ENCODE measurements at regions not wholly inside any gene's neighbourhood (a gene's known extent, or its start where the extent isn't known, plus 50 kb on each side); places are given as distances from the start of the nearest gene placed in this dataset.

DNA sequence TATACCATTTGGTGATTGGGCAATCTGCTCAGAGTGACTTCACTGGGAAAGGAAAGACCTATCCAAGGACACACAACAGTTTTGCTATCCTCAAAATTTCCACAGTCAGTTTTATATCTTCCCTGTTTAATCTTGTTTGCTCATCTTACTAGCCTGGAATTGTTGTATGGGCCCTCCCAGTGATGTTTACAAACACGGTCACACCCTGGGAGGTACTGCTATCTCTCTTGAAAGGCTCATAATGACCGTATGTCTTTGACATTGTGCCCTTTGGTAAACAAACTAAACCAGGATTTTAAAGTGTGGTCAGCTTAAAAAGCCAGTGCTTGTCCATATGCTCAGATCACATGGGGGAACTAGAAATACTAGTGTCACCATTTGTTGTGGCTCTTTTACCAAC, 277.0 kb downstream of the CDH2 start:
- H4K20me1 ChIP-seq (ENCODE audit: insufficient read depth, low read length) = no peaks in the 10 kb centered on the region
- no peak overlapping the region for H3K9ac ChIP-seq (ENCODE audit: low read length)
- no peak for TF ChIP-seq EZH2 (IDR thresholded peaks at IDR 0.05; ENCODE audit: insufficient read depth, low read length)
- TF ChIP-seq, protein P1, sequence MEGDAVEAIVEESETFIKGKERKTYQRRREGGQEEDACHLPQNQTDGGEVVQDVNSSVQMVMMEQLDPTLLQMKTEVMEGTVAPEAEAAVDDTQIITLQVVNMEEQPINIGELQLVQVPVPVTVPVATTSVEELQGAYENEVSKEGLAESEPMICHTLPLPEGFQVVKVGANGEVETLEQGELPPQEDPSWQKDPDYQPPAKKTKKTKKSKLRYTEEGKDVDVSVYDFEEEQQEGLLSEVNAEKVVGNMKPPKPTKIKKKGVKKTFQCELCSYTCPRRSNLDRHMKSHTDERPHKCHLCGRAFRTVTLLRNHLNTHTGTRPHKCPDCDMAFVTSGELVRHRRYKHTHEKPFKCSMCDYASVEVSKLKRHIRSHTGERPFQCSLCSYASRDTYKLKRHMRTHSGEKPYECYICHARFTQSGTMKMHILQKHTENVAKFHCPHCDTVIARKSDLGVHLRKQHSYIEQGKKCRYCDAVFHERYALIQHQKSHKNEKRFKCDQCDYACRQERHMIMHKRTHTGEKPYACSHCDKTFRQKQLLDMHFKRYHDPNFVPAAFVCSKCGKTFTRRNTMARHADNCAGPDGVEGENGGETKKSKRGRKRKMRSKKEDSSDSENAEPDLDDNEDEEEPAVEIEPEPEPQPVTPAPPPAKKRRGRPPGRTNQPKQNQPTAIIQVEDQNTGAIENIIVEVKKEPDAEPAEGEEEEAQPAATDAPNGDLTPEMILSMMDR (IDR thresholded peaks at IDR 0.05; ENCODE audit: insufficient read depth, low read depth, low read length) = no peak
- DNase-seq (ENCODE audit: low read depth) (no peak), FAIRE-seq (no peak)
- no peak overlapping the region for H3K27ac ChIP-seq (ENCODE audit: low read depth, low read length)
- Mint-ChIP-seq H3K4me1 (ENCODE audit: low read depth, unreplicated experiment) (no peaks in the 10 kb centered on the region), H3K27me3 (ENCODE audit: low read depth, unreplicated experiment) (no peaks in the 10 kb centered on the region), H3K36me3 (ENCODE audit: low read depth, unreplicated experiment) (no peaks in the 10 kb centered on the region), H3K27ac (ENCODE audit: unreplicated experiment) (no peak overlapping the region), H3K9me3 (ENCODE audit: unreplicated experiment) (no peaks in the 10 kb centered on the region), H3K4me3 (ENCODE audit: unreplicated experiment) (no peak overlapping the region)
- no peaks in the 10 kb centered on the region for H3K79me2 ChIP-seq (ENCODE audit: insufficient read depth, low read length)
- no peak overlapping the region for H3K4me2 ChIP-seq (ENCODE audit: low read length)
- no peaks in the 10 kb centered on the region for H3K4me1 ChIP-seq (ENCODE audit: insufficient read depth, low read length)
- H3K9me3 ChIP-seq (ENCODE audit: insufficient read depth, low read depth, low read length) = no peaks in the 10 kb centered on the region
- H3K36me3 ChIP-seq (ENCODE audit: insufficient read depth, low read length) = no peaks in the 10 kb centered on the region
- H2AFZ ChIP-seq (ENCODE audit: low read depth, low read length) = no peak overlapping the region
- H3K4me3 ChIP-seq (ENCODE audit: insufficient read depth, low read depth, low read length) = no peak overlapping the region
- no peaks in the 10 kb centered on the region for H3K27me3 ChIP-seq (ENCODE audit: insufficient read depth, low read length)

DNA sequence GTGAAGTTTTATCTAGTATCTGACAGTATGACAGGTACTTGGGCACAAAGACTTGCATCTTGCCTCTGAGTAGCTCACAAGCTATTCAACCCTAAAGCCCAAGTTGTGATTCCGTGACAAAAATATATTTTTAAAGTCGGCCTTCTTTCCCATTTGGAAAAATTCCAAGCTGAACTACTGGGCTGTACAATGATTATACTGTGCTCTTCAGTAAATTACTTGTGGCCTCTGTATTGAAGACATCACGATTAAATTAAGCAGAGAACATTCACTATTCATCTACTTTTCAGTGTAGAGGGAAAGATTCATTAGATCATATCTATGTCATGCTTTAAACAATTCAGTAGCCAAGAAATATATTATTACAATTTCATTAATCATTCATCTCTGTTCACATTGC, 282.2 kb downstream of the CDH2 start:
- Histone ChIP-seq H3K27me3 (ENCODE audit: insufficient read depth, low read length) (no peaks in the 10 kb centered on the region), H3K27ac (ENCODE audit: low read depth, low read length) (no peak overlapping the region), H3K9me3 (ENCODE audit: insufficient read depth, low read depth, low read length) (no peaks in the 10 kb centered on the region), H3K4me3 (ENCODE audit: insufficient read depth, low read depth, low read length) (no peak overlapping the region), H4K20me1 (ENCODE audit: insufficient read depth, low read length) (no peaks in the 10 kb centered on the region), H3K4me2 (ENCODE audit: low read length) (no peak overlapping the region), H3K79me2 (ENCODE audit: insufficient read depth, low read length) (no peaks in the 10 kb centered on the region), H2AFZ (ENCODE audit: low read depth, low read length) (no peak overlapping the region), H3K36me3 (ENCODE audit: insufficient read depth, low read length) (no peaks in the 10 kb centered on the region), H3K4me1 (ENCODE audit: insufficient read depth, low read length) (no peaks in the 10 kb centered on the region), H3K9ac (ENCODE audit: low read length) (no peak overlapping the region)
- no peaks in the 10 kb centered on the region for H3K4me1 Mint-ChIP-seq (ENCODE audit: low read depth, unreplicated experiment)
- no peak overlapping the region for H3K27ac Mint-ChIP-seq (ENCODE audit: unreplicated experiment)
- no peak for FAIRE-seq
- DNase-seq (ENCODE audit: low read depth) = no peak
- no peaks in the 10 kb centered on the region for H3K36me3 Mint-ChIP-seq (ENCODE audit: low read depth, unreplicated experiment)
- TF ChIP-seq, protein P1 (IDR thresholded peaks at IDR 0.05; ENCODE audit: insufficient read depth, low read depth, low read length) = no peak
- no peak for TF ChIP-seq EZH2 (IDR thresholded peaks at IDR 0.05; ENCODE audit: insufficient read depth, low read length)
- no peak overlapping the region for H3K4me3 Mint-ChIP-seq (ENCODE audit: unreplicated experiment)
- H3K27me3 Mint-ChIP-seq (ENCODE audit: low read depth, unreplicated experiment) = no peaks in the 10 kb centered on the region
- no peaks in the 10 kb centered on the region for H3K9me3 Mint-ChIP-seq (ENCODE audit: unreplicated experiment)

DNA sequence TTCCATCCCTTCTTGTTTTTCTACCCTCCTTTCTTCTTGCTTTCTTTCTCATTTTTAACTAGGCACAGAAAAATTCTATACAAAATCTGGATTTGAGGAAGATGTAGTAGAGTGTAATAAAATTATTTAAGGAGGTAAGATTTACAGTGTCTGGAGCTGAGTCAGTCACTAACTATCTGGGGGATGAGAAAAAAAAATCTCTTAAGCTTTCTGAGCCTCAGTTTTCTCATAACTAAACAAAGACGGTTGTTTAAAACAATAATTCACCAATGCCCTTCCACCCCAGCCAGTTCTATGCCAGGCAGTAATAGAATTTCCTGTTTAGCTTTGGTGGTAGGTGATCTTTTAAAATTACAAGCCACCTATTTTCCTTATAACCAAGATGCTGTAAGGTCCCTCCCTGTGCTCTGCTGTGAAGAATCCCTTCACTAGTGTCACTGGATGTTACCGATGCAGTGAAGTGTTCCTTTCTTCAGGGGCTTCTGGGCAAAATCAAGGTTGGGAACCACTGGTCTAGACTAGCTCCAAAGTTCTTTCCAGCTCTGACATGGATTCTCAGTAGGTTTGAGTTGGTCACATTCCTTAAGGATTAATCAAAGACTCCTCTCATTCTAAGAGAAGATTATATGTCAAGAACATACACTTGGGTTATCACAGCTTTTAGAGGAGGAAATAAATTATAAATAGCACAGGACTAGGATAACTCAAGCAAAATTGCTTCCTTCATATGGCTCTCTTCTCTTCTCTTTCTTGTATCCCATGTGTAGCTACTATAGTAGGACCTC, 289.0 kb downstream of the CDH2 start:
- no peaks in the 10 kb centered on the region for H3K79me2 ChIP-seq (ENCODE audit: insufficient read depth, low read length)
- H3K27ac Mint-ChIP-seq (ENCODE audit: unreplicated experiment) = peak overlapping the region; percentile 72
- no peak overlapping the region for H3K4me3 ChIP-seq (ENCODE audit: insufficient read depth, low read depth, low read length)
- no peaks in the 10 kb centered on the region for H3K27me3 Mint-ChIP-seq (ENCODE audit: low read depth, unreplicated experiment)
- no peaks in the 10 kb centered on the region for H3K27me3 ChIP-seq (ENCODE audit: insufficient read depth, low read length)
- TF ChIP-seq, protein P1 (IDR thresholded peaks at IDR 0.05; ENCODE audit: insufficient read depth, low read depth, low read length) = no peak
- TF ChIP-seq EZH2 (IDR thresholded peaks at IDR 0.05; ENCODE audit: insufficient read depth, low read length) = no peak
- no peak overlapping the region for H3K27ac ChIP-seq (ENCODE audit: low read depth, low read length)
- H3K9me3 Mint-ChIP-seq (ENCODE audit: unreplicated experiment) = no peaks in the 10 kb centered on the region
- H4K20me1 ChIP-seq (ENCODE audit: insufficient read depth, low read length) = no peaks in the 10 kb centered on the region
- peaks cover 9% of the 10 kb centered on the region for H3K4me1 Mint-ChIP-seq (ENCODE audit: low read depth, unreplicated experiment)
- H3K36me3 ChIP-seq (ENCODE audit: insufficient read depth, low read length) = no peaks in the 10 kb centered on the region
- H3K4me1 ChIP-seq (ENCODE audit: insufficient read depth, low read length) = peaks cover 7% of the 10 kb centered on the region
- DNase-seq (ENCODE audit: low read depth) (peak; percentile 23), FAIRE-seq (peak; percentile 62)
- H3K9me3 ChIP-seq (ENCODE audit: insufficient read depth, low read depth, low read length) = no peaks in the 10 kb centered on the region
- H3K4me2 ChIP-seq (ENCODE audit: low read length) = peak overlapping the region; percentile 33
- H2AFZ ChIP-seq (ENCODE audit: low read depth, low read length) = no peak overlapping the region
- no peak overlapping the region for H3K4me3 Mint-ChIP-seq (ENCODE audit: unreplicated experiment)
- H3K9ac ChIP-seq (ENCODE audit: low read length) = no peak overlapping the region
- no peaks in the 10 kb centered on the region for H3K36me3 Mint-ChIP-seq (ENCODE audit: low read depth, unreplicated experiment)

Data from astrocyte (in vitro differentiated cells and primary cell).